ENCODE measurements at regions not wholly inside any gene's neighbourhood (a gene's known extent, or its start where the extent isn't known, plus 50 kb on each side); places are given as distances from the start of the nearest gene placed in this dataset.

GRCh38 chr14:71694591-71695530 lies 237.4 kb upstream of the RGS6 start:
- H3K27me3 Mint-ChIP-seq: no peaks in the 10 kb centered on the region
- H3K4me3 Mint-ChIP-seq: no peak overlapping the region
- peaks cover 42% of the 10 kb centered on the region for H3K36me3 Mint-ChIP-seq
- no peak overlapping the region for H3K27ac Mint-ChIP-seq
- H3K4me1 Mint-ChIP-seq: peaks cover 9% of the 10 kb centered on the region
- DNase-seq: no peak
- H3K9me3 Mint-ChIP-seq: no peaks in the 10 kb centered on the region

DNA sequence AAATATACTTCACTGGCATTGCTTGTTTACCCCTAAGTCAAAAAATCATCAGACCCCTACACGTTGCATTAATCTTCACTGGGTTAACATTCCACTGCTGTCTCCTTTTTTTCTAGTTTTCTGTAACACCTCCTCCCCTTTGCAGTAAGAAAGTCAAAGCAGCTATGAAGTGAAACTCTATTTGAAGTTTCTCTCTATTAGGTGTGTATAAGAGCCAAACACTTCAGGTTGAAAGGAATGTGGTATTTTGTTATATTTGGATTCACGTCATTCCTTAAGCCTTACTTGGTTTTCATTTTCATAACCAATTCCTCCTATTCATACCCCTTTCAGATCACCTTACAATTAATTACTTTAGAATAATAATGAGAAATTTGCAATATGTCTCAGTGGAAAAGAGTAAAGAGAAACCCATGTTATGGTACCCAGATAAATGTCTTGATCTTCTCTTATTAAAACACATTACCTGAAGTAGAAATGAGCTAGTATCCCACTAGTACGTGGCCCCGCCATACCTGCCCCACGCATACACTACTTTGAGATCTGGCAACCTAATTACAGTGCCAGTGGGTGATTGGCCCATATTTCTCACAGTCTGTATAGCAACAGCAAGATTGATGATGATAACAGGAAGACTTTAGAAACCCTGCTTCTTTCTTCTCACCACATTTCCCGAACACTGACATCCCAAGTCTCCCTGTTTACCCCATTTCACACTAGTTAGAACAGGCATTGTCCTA lies 236.4 kb upstream of the RGS6 start:
- no peaks in the 10 kb centered on the region for H3K9me3 Mint-ChIP-seq
- H3K4me3 Mint-ChIP-seq: no peak overlapping the region
- H3K27ac Mint-ChIP-seq: no peak overlapping the region
- H3K27me3 Mint-ChIP-seq: no peaks in the 10 kb centered on the region
- H3K4me1 Mint-ChIP-seq: peaks cover 9% of the 10 kb centered on the region
- no peak for DNase-seq
- peaks cover 36% of the 10 kb centered on the region for H3K36me3 Mint-ChIP-seq

DNA sequence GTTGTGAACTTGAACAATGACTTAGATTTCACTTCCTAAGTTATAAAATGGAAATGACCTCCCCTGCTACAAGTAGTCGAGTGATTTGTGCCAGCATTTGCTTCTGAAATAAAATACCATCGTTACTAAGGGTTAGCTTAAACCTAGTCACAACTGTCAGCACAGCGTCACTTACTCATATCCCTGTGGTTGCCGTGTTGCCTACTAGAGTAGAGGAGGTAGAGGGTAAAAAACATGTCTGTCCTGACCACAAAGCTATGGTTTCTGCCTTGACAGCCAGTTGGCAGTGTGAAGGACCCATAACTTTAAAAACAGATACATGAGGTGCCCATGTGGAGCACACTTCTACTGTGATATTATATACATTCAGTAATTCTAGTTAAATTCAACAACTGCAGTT lies 234.2 kb upstream of the RGS6 start:
- no peaks in the 10 kb centered on the region for H3K27me3 Mint-ChIP-seq
- peaks cover 29% of the 10 kb centered on the region for H3K36me3 Mint-ChIP-seq
- H3K4me3 Mint-ChIP-seq: no peak overlapping the region
- H3K4me1 Mint-ChIP-seq: peaks cover 8% of the 10 kb centered on the region
- H3K9me3 Mint-ChIP-seq: no peaks in the 10 kb centered on the region
- DNase-seq: no peak
- no peak overlapping the region for H3K27ac Mint-ChIP-seq

DNA sequence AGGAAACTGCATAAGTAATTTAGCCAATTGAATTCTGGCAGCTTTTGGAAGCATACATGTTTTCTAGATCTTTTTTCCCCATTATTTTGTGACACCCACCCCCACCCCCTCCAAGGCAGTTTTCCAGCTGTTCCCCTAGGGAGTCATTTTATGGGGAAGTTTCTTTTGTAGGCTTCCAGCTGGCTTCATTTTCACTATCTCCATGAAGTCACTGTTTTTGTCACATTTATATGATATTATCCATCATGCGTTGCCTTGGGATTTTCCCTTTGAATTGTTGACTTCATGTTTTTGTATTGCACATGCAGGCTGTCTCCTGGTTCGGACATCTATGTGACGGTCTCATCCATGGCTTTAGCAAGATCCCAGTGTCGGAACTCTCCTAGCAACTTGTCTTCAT lies 233.6 kb upstream of the RGS6 start:
- H3K9me3 Mint-ChIP-seq: no peaks in the 10 kb centered on the region
- peaks cover 3% of the 10 kb centered on the region for H3K4me1 Mint-ChIP-seq
- H3K27me3 Mint-ChIP-seq: no peaks in the 10 kb centered on the region
- no peak overlapping the region for H3K27ac Mint-ChIP-seq
- H3K36me3 Mint-ChIP-seq: peaks cover 27% of the 10 kb centered on the region
- no peak for DNase-seq
- H3K4me3 Mint-ChIP-seq: no peak overlapping the region

DNA sequence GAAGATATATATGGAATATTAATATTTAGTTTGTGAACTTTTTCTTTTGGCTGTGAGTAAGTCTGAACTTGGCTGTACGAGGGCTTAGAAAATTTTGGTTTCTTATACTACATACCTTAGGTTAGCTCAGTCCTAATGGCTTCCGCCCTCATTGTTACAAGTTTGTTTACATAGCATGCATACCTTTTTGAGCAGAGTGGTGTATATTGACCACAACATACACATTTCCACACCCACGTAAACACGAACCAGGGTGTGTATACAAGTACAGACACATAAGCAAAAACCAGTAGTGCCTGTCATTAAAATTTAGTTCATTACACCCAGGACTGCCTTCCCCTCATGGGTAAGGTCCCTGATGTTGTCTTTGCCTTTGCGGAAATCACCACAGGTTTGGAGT lies 230.2 kb upstream of the RGS6 start:
- Mint-ChIP-seq H3K9me3 (no peaks in the 10 kb centered on the region), H3K36me3 (peaks cover 24% of the 10 kb centered on the region), H3K27ac (no peak overlapping the region), H3K4me3 (no peak overlapping the region), H3K27me3 (no peaks in the 10 kb centered on the region), H3K4me1 (no peaks in the 10 kb centered on the region)
- no peak for DNase-seq

DNA sequence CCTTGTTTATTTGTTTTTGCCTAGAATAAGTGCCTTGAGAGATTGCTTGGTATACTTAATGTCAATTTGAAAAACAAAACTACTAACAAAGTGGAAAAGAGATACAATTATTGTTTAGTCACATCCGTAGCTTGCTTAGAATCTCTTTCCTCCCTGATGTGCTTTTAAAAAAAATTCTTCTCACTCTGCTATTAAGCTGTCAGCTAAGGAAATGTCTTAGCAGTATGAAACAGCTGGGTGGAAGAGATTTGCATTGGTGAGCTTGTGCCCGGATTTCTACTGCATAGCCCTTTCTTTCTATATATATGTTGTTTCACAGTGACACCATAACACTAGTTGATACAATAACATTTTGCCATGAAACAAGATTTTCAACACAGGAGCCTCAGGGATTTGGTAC lies 229.4 kb upstream of the RGS6 start:
- H3K9me3 Mint-ChIP-seq: no peaks in the 10 kb centered on the region
- peaks cover 24% of the 10 kb centered on the region for H3K36me3 Mint-ChIP-seq
- H3K4me3 Mint-ChIP-seq: no peak overlapping the region
- H3K27ac Mint-ChIP-seq: no peak overlapping the region
- no peaks in the 10 kb centered on the region for H3K27me3 Mint-ChIP-seq
- DNase-seq: no peak
- no peaks in the 10 kb centered on the region for H3K4me1 Mint-ChIP-seq

- no peaks in the 10 kb centered on the region for H3K4me1 Mint-ChIP-seq
- no peak for DNase-seq
- no peak overlapping the region for H3K4me3 Mint-ChIP-seq
- no peaks in the 10 kb centered on the region for H3K9me3 Mint-ChIP-seq
- peak overlapping the region; percentile 53 for H3K27ac Mint-ChIP-seq
- H3K27me3 Mint-ChIP-seq: no peaks in the 10 kb centered on the region
- H3K36me3 Mint-ChIP-seq: peaks cover 24% of the 10 kb centered on the region
These were observed 228.8 kb upstream of the RGS6 start for GRCh38 chr14:71703477-71703876.

GRCh38 chr14:71704210-71704609 lies 228.0 kb upstream of the RGS6 start:
- Mint-ChIP-seq H3K27ac (no peak overlapping the region), H3K36me3 (peaks cover 22% of the 10 kb centered on the region), H3K4me3 (no peak overlapping the region), H3K4me1 (no peaks in the 10 kb centered on the region), H3K9me3 (no peaks in the 10 kb centered on the region), H3K27me3 (no peaks in the 10 kb centered on the region)
- DNase-seq: no peak

DNA sequence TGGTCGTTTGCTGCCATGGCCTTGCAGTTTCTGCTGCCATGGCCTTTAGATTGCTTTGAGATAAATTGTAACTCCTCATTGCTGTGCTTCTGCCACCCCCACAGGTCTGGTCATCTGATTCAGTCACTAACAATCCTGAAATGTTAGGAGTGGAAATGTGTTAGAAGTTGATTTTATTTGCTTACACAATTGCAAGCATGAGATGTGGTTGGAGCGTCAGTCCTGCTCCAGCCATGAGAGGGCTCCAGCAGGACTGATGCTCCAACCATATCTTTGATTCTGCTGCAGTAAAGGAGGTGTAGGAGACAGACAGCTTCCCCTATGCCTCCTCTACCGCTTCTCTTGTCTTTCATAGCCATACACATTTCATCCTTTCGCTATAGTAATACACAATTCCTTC lies 226.8 kb upstream of the RGS6 start:
- Mint-ChIP-seq H3K27ac (no peak overlapping the region), H3K27me3 (no peaks in the 10 kb centered on the region), H3K9me3 (no peaks in the 10 kb centered on the region), H3K36me3 (peaks cover 26% of the 10 kb centered on the region), H3K4me1 (no peaks in the 10 kb centered on the region), H3K4me3 (no peak overlapping the region)
- DNase-seq: no peak

GRCh38 chr14:71709076-71709475 lies 223.2 kb upstream of the RGS6 start:
- DNase-seq: no peak
- Mint-ChIP-seq H3K27ac (no peak overlapping the region), H3K4me1 (peaks cover 13% of the 10 kb centered on the region), H3K4me3 (no peak overlapping the region), H3K9me3 (no peaks in the 10 kb centered on the region), H3K27me3 (no peaks in the 10 kb centered on the region), H3K36me3 (peaks cover 24% of the 10 kb centered on the region)

GRCh38 chr14:71709987-71710386 lies 222.2 kb upstream of the RGS6 start:
- H3K4me3 Mint-ChIP-seq: no peak overlapping the region
- H3K27ac Mint-ChIP-seq: no peak overlapping the region
- H3K9me3 Mint-ChIP-seq: no peaks in the 10 kb centered on the region
- DNase-seq: no peak
- peaks cover 24% of the 10 kb centered on the region for H3K36me3 Mint-ChIP-seq
- H3K4me1 Mint-ChIP-seq: peaks cover 13% of the 10 kb centered on the region
- no peaks in the 10 kb centered on the region for H3K27me3 Mint-ChIP-seq

- DNase-seq: no peak
- H3K4me3 Mint-ChIP-seq: no peak overlapping the region
- peak overlapping the region; percentile 19 for H3K27ac Mint-ChIP-seq
- H3K9me3 Mint-ChIP-seq: no peaks in the 10 kb centered on the region
- H3K27me3 Mint-ChIP-seq: no peaks in the 10 kb centered on the region
- H3K36me3 Mint-ChIP-seq: peaks cover 23% of the 10 kb centered on the region
- H3K4me1 Mint-ChIP-seq: peaks cover 13% of the 10 kb centered on the region
These were observed 221.1 kb upstream of the RGS6 start for GRCh38 chr14:71711125-71711524.

- Mint-ChIP-seq H3K9me3 (no peaks in the 10 kb centered on the region), H3K36me3 (peaks cover 23% of the 10 kb centered on the region), H3K27me3 (no peaks in the 10 kb centered on the region), H3K4me1 (peaks cover 13% of the 10 kb centered on the region), H3K4me3 (no peak overlapping the region), H3K27ac (no peak overlapping the region)
- DNase-seq: no peak
These were observed 220.6 kb upstream of the RGS6 start for GRCh38 chr14:71711619-71712018.

DNA sequence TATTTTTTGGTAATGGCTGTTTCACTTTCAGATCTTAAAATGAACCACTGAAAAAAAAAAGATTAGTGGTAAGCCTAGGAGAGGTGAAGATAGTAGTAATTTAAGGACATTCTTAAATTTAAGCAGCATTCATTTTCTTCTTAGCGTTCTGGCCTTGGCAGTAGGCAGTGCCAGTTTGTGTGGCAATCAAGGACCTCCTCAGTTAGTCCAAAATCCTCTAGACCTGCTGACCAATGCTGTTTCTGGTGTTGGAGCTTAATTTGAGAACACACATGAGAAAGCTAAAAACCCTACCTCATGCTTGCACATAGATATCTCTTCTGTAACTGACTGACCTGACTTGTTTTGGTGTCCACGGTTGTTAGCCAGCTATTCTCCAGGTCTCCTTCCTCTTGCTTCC lies 219.8 kb upstream of the RGS6 start:
- peaks cover 21% of the 10 kb centered on the region for H3K36me3 Mint-ChIP-seq
- no peaks in the 10 kb centered on the region for H3K9me3 Mint-ChIP-seq
- no peak overlapping the region for H3K4me3 Mint-ChIP-seq
- no peak overlapping the region for H3K27ac Mint-ChIP-seq
- H3K4me1 Mint-ChIP-seq: peaks cover 13% of the 10 kb centered on the region
- DNase-seq: no peak
- no peaks in the 10 kb centered on the region for H3K27me3 Mint-ChIP-seq

- Mint-ChIP-seq H3K4me1 (peaks cover 13% of the 10 kb centered on the region), H3K27ac (no peak overlapping the region), H3K36me3 (peaks cover 21% of the 10 kb centered on the region), H3K27me3 (no peaks in the 10 kb centered on the region), H3K4me3 (no peak overlapping the region), H3K9me3 (no peaks in the 10 kb centered on the region)
- no peak for DNase-seq
These were observed 219.2 kb upstream of the RGS6 start for GRCh38 chr14:71713016-71713415.

DNA sequence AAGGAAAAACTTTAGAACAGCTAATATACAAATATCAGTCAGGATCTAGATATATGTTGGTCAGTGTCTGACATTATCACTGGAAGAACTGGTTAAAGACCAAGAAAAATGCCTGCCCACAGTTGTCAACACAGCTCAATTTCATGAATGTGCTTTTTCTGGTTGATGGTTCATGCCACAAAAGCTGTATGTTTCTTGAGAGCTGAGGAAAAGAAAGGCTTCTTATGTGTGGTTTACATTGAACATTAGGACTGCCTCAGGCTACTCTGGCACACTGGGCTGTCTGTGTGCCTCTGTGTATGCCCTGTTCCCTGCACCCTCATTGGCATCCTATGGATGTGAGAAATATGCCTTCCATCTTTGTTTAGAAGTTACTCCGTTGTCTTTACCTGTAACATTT lies 218.8 kb upstream of the RGS6 start:
- Mint-ChIP-seq H3K27ac (no peak overlapping the region), H3K4me3 (no peak overlapping the region), H3K36me3 (peaks cover 21% of the 10 kb centered on the region), H3K27me3 (no peaks in the 10 kb centered on the region), H3K9me3 (no peaks in the 10 kb centered on the region), H3K4me1 (peaks cover 13% of the 10 kb centered on the region)
- no peak for DNase-seq

All from activated naive CD8-positive, alpha-beta T cell treated with anti-CD3 and anti-CD28 coated beads for 36 hours (primary cell).